WTC11 (cell line): ENCODE measurements at regions not wholly inside any gene's neighbourhood (a gene's known extent, or its start where the extent isn't known, plus 50 kb on each side); places are given as distances from the start of the nearest gene placed in this dataset.

ENCODE experiments used
- ATAC-seq: fragments of 200-7000 bp; cut with Tn5 transposase; 2 replicates; pipeline ENCODE4 v1.10.0; 2021; ENCODE audit warnings: mild to moderate bottlenecking, moderate library complexity
- CTCF ChIA-PET: fragments of 300-600 bp; sonication (Branson Sonifier 250); formaldehyde crosslinking; loops from one replicate; lab custom pipeline; 2021; ENCODE audit warnings: antibody characterized with exemption; lab: Charles Lee
- POLR2A ChIA-PET: fragments of 350-600 bp; sonication (Branson Sonifier 250); formaldehyde crosslinking; loops from one replicate; lab custom pipeline; 2021; ENCODE audit warnings: antibody characterized with exemption; lab: Charles Lee
- DNase-seq: peaks from one replicate; pipeline ENCODE4 v3.0.0; 2021; ENCODE audit warnings: low spot score
- H3K27ac Mint-ChIP-seq: 2 replicates; pipeline ENCODE4 v1.8.0; 2021; ENCODE audit warnings: mixed read lengths
- H3K27me3 Mint-ChIP-seq: 2 replicates; pipeline ENCODE4 v1.8.0; 2021; ENCODE audit warnings: low read depth, mild to moderate bottlenecking, moderate library complexity, mixed read lengths
- H3K36me3 Mint-ChIP-seq: 2 replicates; pipeline ENCODE4 v1.8.0; 2021; ENCODE audit warnings: mixed read lengths
- H3K4me1 Mint-ChIP-seq: 2 replicates; pipeline ENCODE4 v1.8.0; 2022; ENCODE audit warnings: mixed read lengths
- H3K4me3 Mint-ChIP-seq: 2 replicates; pipeline ENCODE4 v1.8.0; 2021; ENCODE audit warnings: mild to moderate bottlenecking, moderate library complexity, mixed read lengths
- H3K9me3 Mint-ChIP-seq: 2 replicates; pipeline ENCODE4 v1.8.0; 2021; ENCODE audit warnings: mixed read lengths
- FOXP1 ChIP-seq: sonication (generic); formaldehyde crosslinking; IDR thresholded peaks from 2 replicates; pipeline ENCODE4 v1.8.0; 2022; ENCODE audit warnings: missing genetic modification reagents, mild to moderate bottlenecking, moderate library complexity, borderline replicate concordance
- GTF2I ChIP-seq: fragments of 250-450 bp; sonication (Bioruptor Pico); conservative IDR thresholded peaks from 2 replicates; pipeline ENCODE4 v1.4.0; 2021; ENCODE audit warnings: mild to moderate bottlenecking
- MXD4 ChIP-seq: fragments of 250-450 bp; sonication (Bioruptor Pico); IDR thresholded peaks from 2 replicates; pipeline ENCODE4 v1.8.0; 2021; ENCODE audit warnings: mild to moderate bottlenecking, moderate library complexity, borderline replicate concordance
- NFE2L1 ChIP-seq: sonication (generic); formaldehyde crosslinking; IDR thresholded peaks from 2 replicates; pipeline ENCODE4 v1.8.1; 2023; ENCODE audit warnings: missing genetic modification reagents
- NR1H2 ChIP-seq: sonication (generic); formaldehyde crosslinking; IDR thresholded peaks from 2 replicates; pipeline ENCODE4 v1.9.0; 2021; ENCODE audit warnings: mild to moderate bottlenecking, moderate library complexity, missing genetic modification reagents
- RELA ChIP-seq: sonication (generic); formaldehyde crosslinking; IDR thresholded peaks from 2 replicates; pipeline ENCODE4 v1.8.1; 2022; ENCODE audit warnings: missing genetic modification reagents, mild to moderate bottlenecking, borderline replicate concordance
- TCF7 ChIP-seq: sonication (generic); formaldehyde crosslinking; IDR thresholded peaks from 2 replicates; pipeline ENCODE4 v1.8.0; 2022; ENCODE audit warnings: mild to moderate bottlenecking, low read depth, missing genetic modification reagents, moderate library complexity
- ZBTB21 ChIP-seq: sonication (generic); formaldehyde crosslinking; IDR thresholded peaks from 2 replicates; pipeline ENCODE4 v1.8.1; 2023; ENCODE audit warnings: mild to moderate bottlenecking, missing genetic modification reagents, borderline replicate concordance
- TF ChIP-seq, protein P1 (sequence below): sonication (generic); formaldehyde crosslinking; IDR thresholded peaks from 2 replicates; pipeline ENCODE4 v1.8.1; 2023; ENCODE audit warnings: mild to moderate bottlenecking, missing genetic modification reagents, borderline replicate concordance
- TF ChIP-seq, protein P2 (sequence below): sonication (generic); formaldehyde crosslinking; conservative IDR thresholded peaks from 2 replicates; pipeline ENCODE4 v1.8.1; 2023; ENCODE audit warnings: mild to moderate bottlenecking, low read depth, missing genetic modification reagents, moderate library complexity
- TF ChIP-seq, protein P3 (sequence below): sonication (generic); formaldehyde crosslinking; IDR thresholded peaks from 2 replicates; pipeline ENCODE4 v1.8.0; 2022; ENCODE audit warnings: mild to moderate bottlenecking, missing genetic modification reagents
- TF ChIP-seq, protein P4 (sequence below): fragments of 250-450 bp; sonication (Bioruptor Pico); conservative IDR thresholded peaks from 2 replicates; pipeline ENCODE4 v1.9.0; 2021; ENCODE audit warnings: mild to moderate bottlenecking
- TF ChIP-seq, protein P5 (sequence below): sonication (generic); formaldehyde crosslinking; IDR thresholded peaks from 2 replicates; pipeline ENCODE4 v1.8.0; 2022; ENCODE audit warnings: mild to moderate bottlenecking, missing genetic modification reagents

DNA sequence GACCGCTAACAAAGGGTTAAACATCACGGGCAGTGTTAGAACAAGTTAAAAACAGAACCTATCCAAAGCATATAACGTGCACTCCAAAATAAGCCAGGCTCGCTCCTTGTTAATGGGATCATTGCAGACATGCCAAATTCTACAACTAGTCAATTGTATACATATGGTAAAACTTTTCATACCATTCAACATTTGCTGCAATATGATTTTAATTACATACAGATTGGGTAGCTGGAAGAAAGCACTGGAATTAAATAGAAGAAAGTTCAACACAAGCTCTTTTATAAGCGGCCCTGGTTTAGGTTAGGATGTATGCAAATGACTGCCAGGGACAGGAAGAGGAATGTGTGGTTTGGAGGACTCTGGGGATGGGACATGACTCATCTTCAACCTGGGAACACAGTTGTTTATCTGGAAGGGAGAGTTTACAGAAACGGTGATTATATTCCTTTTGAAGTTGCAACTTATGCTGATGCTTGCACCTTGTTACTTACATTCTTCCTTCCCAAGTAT lies 62.5 kb upstream of the TIAM2 start (continued):
- TF ChIP-seq, protein P1, sequence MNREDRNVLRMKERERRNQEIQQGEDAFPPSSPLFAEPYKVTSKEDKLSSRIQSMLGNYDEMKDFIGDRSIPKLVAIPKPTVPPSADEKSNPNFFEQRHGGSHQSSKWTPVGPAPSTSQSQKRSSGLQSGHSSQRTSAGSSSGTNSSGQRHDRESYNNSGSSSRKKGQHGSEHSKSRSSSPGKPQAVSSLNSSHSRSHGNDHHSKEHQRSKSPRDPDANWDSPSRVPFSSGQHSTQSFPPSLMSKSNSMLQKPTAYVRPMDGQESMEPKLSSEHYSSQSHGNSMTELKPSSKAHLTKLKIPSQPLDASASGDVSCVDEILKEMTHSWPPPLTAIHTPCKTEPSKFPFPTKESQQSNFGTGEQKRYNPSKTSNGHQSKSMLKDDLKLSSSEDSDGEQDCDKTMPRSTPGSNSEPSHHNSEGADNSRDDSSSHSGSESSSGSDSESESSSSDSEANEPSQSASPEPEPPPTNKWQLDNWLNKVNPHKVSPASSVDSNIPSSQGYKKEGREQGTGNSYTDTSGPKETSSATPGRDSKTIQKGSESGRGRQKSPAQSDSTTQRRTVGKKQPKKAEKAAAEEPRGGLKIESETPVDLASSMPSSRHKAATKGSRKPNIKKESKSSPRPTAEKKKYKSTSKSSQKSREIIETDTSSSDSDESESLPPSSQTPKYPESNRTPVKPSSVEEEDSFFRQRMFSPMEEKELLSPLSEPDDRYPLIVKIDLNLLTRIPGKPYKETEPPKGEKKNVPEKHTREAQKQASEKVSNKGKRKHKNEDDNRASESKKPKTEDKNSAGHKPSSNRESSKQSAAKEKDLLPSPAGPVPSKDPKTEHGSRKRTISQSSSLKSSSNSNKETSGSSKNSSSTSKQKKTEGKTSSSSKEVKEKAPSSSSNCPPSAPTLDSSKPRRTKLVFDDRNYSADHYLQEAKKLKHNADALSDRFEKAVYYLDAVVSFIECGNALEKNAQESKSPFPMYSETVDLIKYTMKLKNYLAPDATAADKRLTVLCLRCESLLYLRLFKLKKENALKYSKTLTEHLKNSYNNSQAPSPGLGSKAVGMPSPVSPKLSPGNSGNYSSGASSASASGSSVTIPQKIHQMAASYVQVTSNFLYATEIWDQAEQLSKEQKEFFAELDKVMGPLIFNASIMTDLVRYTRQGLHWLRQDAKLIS (CRISPR knock-in tag), result no peak
- TF ChIP-seq, protein P2, sequence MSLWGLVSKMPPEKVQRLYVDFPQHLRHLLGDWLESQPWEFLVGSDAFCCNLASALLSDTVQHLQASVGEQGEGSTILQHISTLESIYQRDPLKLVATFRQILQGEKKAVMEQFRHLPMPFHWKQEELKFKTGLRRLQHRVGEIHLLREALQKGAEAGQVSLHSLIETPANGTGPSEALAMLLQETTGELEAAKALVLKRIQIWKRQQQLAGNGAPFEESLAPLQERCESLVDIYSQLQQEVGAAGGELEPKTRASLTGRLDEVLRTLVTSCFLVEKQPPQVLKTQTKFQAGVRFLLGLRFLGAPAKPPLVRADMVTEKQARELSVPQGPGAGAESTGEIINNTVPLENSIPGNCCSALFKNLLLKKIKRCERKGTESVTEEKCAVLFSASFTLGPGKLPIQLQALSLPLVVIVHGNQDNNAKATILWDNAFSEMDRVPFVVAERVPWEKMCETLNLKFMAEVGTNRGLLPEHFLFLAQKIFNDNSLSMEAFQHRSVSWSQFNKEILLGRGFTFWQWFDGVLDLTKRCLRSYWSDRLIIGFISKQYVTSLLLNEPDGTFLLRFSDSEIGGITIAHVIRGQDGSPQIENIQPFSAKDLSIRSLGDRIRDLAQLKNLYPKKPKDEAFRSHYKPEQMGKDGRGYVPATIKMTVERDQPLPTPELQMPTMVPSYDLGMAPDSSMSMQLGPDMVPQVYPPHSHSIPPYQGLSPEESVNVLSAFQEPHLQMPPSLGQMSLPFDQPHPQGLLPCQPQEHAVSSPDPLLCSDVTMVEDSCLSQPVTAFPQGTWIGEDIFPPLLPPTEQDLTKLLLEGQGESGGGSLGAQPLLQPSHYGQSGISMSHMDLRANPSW (CRISPR knock-in tag), result no peak

DNA sequence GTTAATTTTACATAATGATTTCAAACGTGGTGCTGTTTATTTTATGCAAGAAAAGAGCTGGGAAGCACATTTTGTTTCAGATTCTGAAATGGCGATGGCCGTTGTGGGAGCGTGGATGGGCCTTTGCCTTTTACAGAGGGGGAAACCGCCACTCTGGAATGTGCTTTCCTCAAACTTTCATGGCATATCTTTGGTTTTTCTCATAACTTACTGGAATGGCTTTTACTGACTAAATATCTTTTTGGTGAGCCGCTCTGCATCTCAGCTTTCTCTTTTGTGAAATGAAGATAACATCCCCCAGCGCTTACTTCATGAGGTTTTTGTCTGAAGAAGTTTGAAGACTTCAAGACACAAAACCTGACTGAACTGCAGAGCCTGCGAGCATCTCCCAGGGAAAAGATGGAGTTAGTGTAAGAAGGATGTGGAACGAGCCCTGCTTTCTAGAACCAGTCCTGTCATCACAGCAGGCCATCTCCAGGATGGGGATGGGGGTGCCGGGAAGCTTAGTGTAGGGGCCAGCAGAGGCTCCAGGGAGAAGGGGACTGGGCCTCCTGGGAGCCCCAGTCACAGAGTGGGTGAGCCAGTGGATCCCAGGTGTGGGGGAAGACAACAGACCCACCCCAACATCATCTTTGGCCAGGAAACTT lies 61.8 kb upstream of the TIAM2 start:
- no peak overlapping the region for H3K27ac Mint-ChIP-seq
- no peaks in the 10 kb centered on the region for H3K27me3 Mint-ChIP-seq
- H3K4me3 Mint-ChIP-seq, result no peak overlapping the region
- TF ChIP-seq, protein P3, sequence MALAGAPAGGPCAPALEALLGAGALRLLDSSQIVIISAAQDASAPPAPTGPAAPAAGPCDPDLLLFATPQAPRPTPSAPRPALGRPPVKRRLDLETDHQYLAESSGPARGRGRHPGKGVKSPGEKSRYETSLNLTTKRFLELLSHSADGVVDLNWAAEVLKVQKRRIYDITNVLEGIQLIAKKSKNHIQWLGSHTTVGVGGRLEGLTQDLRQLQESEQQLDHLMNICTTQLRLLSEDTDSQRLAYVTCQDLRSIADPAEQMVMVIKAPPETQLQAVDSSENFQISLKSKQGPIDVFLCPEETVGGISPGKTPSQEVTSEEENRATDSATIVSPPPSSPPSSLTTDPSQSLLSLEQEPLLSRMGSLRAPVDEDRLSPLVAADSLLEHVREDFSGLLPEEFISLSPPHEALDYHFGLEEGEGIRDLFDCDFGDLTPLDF, result no peak
- TF ChIP-seq, protein P1 (CRISPR knock-in tag), result no peak
- TF ChIP-seq GTF2I (CRISPR knock-in tag), result no peak
- TF ChIP-seq MXD4 (CRISPR knock-in tag), result no peak
- no peak for TF ChIP-seq ZBTB21 (CRISPR knock-in tag)
- TF ChIP-seq, protein P4, sequence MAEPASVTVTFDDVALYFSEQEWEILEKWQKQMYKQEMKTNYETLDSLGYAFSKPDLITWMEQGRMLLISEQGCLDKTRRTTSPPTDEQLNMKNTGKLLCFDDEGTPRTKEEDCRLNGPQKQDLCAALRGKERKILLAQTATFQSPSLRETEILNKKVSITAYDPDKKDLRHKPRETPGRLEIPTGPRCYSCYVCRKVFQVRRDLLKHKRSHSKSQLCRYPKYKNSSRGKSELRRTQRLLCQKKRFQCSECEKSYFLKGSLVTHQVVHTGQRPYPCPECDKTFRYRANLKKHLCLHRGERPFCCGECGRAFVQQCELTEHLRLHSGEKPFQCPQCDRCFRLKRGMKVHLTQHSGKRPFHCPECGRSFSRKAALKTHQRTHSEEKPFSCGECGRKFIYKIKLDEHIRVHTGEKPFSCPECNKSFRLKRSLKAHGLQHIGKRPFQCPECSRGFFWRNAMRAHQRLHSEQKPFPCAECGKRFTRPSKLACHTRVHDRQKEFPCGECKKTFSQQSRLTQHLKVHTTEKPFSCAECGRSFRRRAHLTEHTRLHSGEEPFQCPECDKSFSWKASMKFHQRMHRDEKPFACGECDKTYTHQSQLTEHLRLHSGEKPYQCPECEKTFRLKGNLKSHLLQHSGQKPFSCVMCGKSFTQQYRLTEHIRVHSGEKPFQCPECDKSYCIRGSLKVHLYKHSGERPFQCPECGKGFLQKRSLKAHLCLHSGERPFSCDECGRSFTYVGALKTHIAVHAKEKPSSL (CRISPR knock-in tag), result no peak
- TF ChIP-seq, protein P5, sequence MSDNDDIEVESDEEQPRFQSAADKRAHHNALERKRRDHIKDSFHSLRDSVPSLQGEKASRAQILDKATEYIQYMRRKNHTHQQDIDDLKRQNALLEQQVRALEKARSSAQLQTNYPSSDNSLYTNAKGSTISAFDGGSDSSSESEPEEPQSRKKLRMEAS, result no peak
- TF ChIP-seq FOXP1, result no peak
- TF ChIP-seq NR1H2 (CRISPR knock-in tag), result no peak
- TF ChIP-seq NFE2L1 (CRISPR knock-in tag), result no peak
- TF ChIP-seq TCF7 (CRISPR knock-in tag), result no peak
- TF ChIP-seq RELA (CRISPR knock-in tag), result no peak
- POLR2A ChIA-PET, result no interaction called here
- no peak for DNase-seq
- CTCF ChIA-PET, result interaction anchor here (1.1 to 1.9 kb wide), 2 partner anchors 244 to 258 kb away, joined by 4 to 5 read pairs; no protein-coding TSS in a partner anchor
- ATAC-seq, result no peak
- H3K36me3 Mint-ChIP-seq, result no peaks in the 10 kb centered on the region
- no peaks in the 10 kb centered on the region for H3K9me3 Mint-ChIP-seq
- peaks cover 30% of the 10 kb centered on the region for H3K4me1 Mint-ChIP-seq
